AML-193 (cell line): ENCODE measurements at regions not wholly inside any gene's neighbourhood (a gene's known extent, or its start where the extent isn't known, plus 50 kb on each side); places are given as distances from the start of the nearest gene placed in this dataset.

Experiments used
- DNase-seq, 2 experiments: peaks; one replicate each; lab custom pipeline; 2025; lab: John Stamatoyannopoulos, UW

DNA sequence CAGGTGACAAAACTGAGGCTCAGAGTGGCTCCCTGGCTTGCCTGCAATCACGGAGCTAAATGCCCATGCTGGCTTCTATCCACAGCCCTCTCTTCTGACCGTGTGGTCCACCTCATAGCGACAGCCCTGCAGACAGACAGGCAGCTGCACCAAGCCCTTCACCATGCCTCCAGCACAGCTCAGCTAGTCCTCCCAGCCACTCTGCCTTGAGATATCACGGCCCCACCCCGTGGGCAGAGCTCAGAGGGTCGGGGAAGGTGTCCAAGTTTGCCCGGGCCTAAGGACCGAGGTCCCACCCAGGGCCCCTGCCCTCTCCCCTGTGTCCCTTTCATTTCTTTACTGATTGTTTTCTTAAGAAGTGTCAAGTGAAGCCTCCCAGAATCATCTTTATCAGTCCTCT lies 128.2 kb upstream of the GLI2 start:
- no peak for DNase-seq

DNA sequence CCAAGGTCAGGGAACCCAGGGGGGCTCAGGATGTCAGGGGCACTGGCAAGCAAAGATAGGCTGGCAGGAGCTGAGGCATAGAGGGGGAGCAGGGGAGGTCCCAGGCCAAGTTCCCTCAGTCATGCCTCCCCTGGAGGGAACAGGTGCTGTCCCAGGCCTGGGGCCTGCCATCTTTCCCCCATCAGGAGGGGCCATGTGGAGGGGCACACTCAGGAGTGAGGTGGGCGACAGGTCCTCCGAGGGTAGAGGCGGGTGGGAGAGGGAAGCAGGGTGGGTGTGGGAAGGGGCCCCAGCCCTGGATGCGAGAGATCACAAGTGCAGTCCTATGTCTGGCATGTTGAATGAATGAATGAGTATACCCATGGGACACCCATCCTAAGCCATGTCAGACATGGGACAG lies 127.7 kb upstream of the GLI2 start:
- no peak for DNase-seq

- DNase-seq, result no peak
Observed at GRCh38 chr2:120609826-120610395, 125.8 kb upstream of the GLI2 start.

DNA sequence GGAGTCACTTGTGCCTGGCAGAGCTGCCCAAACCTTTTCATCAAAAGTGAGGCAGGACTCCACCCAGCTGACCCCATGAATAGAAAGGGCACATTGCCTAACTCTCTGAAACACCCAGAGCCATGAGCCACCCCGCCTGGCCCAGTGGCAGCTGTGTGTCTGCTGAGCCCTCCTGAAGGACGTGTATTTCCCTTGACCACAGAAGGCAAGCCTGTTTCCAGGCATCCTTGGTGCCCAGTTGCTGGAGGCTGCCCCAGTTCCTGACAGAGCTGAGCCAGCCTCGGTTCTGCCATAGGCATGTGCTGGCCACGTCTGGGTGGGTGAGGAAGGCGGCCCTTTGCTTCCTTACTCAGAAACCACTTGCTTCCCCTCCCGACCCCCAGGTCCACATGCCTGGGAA lies 124.7 kb upstream of the GLI2 start:
- no peak for DNase-seq

- DNase-seq, result no peak
Observed at GRCh38 chr2:120611961-120612360, 123.7 kb upstream of the GLI2 start.

DNA sequence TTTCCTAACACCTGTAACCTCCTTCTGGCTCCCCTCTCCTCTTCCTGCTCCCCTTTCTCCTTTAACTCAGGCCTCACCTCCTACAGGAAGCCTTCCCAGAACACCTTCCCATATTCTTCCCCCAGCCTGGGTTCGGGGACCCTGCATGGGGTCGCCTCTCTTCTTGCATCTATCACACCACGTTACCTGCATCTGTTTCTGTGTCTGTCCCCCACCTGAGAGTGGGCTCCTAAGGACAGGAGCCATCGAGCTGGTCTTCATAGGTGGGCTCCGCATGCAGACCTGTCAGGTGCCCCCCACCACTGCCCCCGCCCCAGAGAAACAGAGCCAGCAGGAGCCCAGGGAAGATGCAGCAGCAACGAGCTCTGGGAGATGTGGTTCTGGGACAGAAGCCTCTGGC lies 123.2 kb upstream of the GLI2 start:
- DNase-seq, result no peak

DNA sequence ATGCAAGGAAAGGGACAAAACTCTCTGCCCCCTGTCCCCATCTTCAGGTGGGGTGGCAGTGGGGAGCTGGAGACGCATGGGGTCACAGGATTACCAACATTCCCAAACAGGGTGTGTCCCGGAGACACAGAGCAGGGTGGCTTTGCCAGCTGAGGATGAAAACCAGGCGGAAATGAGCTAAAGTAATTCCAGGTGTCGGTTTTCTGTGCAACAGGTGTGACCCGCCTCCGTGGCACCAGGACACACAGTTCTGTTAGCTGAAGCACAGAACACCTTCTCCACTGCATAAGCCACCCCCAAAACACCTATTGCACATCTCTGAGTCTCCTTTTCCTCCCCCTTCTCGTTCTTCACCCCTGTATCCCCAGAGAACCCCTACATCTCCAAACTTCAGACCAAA lies 122.7 kb upstream of the GLI2 start:
- no peak for DNase-seq

DNA sequence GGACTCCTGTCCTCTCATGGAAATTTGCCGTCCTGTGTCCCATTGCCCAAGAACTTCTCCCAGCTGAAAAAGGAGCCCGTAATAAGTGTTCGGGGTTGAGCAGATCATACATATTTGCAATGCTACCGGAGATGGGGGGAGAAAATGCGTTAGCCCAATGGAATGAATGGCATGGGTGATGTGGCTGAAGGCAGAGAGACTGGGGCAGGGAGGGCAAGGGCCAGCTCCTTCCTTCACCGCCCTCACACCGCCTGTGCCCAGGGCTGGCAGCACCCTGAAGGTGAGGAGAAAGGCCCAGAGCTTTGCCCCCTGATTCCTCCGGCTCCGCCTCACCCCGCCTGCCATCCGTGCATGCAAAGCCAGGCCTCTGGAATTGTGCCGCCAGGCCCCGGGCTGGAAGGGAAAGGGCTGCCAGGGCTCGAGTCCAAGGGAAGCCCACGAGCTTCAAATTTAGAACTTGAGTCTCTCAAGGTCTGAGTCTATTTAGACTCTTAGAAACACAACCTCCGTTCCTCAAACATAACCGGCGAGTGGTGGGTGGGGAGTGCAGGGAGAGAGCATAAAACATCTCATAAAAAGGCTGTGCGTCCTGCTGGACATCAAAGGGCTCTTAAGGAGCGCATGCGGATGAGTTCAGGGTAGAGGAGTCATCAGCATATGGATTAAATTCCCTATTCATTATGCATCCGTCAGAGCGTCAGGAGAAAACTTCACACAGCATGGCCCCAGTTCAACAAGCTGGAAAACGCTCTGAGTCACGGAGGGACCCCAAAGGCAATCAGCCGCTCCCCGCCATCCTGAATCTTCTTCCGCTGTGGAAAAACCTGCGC lies 121.7 kb upstream of the GLI2 start:
- no peak for DNase-seq

DNA sequence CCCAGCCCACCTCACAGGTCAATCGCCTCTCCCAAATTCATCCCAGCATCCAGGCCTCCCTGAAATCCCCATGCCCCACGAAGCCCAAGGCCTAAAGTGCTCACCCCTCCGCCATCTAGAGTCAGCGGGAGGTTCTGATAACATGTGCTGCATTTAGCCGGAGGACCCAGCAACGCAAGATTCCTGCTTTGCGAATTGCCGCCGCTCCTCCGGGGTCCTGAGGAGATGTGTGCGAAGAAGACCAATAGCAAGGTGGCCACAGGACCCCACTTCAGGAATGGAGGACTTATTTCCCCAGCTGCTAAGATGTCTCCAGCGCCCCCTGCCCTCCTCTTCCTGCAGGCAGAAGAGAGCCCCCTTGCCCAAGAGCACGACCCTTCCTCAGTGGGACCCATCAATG lies 120.8 kb upstream of the GLI2 start:
- DNase-seq, result no peak

- DNase-seq, result no peak
Observed at GRCh38 chr2:120616261-120616660, 119.4 kb upstream of the GLI2 start.

DNA sequence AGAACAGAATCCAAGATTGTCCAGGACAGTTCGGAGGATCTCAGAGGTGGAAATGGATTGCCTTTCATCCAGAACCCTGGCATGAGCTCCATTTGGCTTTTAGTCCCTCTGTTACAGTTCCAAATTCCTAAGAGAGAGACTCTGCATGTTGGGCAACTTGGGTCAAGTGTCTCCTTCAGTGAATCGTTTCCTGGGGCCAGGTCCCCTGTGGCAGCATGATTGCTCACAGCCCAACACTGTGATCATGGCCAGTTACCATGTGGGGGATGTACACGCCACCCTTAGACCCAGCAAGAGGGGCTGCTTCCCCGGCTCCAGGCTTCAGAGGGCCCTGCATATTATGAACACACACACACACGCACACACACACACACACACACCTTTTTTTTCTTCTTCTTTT lies 118.6 kb upstream of the GLI2 start:
- no peak for DNase-seq

GRCh38 chr2:120618830-120619229 lies 116.8 kb upstream of the GLI2 start:
- DNase-seq, result no peak

DNA sequence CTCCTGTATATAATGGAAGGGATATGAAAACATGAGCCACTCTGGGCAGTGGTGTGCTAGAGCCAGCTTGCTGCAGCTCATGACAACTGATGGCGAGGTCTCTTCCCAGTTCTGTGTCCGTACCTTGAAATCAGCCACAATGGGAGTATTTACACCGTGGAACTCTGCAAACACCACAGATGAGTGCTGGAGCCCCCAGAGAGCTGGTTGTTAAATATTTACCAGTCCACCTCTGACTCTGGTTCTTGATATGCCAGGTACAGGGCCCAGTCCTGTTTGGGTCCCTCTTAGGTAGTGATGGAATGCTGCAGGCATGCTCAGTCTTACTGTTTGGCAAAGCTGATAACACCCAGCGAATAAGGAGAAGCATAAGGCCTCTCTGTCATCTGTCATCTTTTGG lies 116.1 kb upstream of the GLI2 start:
- no peak for DNase-seq

DNA sequence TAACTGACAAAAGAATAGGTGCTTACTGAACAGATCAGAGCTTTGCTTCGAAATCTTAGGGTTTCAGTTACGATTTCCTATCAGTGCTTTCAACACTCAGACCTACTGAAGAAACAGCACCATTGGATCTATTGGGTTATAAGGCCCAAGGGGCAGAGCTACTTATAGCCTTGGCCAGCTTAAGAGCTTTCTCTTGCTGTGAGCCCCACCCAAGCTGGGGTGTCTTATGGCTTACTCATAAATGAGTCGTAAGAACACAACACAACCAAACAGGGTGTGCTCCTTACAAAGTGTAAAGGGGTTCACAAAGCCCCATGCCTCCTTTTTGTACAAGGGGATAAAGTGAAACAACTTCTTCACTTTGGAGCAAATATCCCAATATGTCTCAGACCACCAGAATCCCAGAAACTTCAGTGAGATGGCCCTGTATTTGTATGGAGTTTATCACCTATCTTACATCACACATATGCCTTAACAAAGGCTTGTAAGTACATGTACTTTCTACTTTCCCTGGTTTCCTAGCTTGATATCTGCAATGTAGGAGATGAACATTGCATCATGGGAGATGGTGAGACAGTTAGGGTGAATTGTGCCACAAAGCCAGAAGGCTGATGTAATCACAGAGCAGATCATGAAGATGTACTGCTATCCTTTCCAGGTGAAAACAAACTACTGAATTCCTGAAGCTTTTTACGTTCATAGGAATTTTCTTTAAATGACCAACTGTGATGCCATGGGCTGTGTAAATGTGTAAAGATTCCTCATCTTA lies 115.5 kb upstream of the GLI2 start:
- DNase-seq, result no peak

DNA sequence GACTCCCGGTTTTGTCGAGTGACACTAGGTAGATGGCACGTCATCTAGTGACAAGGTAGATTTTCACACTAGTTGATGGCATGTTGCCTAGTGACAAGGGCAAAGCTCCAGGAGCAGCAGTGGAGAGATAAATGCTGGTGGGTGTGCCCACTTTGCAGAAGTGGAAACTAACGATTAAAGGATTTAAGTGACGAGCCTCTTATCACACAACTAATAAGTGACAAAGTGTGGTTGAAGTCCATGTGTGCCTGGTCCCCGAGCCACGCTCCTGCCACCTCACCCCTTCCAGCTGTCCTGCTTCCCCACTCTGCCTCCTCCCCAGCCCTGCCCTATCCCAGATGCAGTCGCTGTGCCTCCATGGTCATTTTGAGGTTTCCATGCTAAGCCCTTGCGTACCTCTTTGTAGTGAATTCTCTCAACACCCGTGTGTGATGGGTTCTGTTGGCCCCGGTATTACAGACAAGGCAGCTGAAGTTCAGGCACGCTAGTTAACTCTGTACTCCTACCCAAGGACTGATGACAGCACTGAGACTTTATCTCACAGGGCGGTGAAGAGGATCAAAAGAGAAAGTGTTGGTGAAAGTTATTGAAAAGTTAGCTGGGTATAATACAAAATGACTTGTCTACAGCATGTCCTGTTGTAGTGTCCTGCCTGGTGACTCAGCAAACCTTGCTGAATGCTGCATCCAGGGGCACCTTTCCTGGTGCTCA lies 113.4 kb upstream of the GLI2 start:
- DNase-seq, result no peak

DNA sequence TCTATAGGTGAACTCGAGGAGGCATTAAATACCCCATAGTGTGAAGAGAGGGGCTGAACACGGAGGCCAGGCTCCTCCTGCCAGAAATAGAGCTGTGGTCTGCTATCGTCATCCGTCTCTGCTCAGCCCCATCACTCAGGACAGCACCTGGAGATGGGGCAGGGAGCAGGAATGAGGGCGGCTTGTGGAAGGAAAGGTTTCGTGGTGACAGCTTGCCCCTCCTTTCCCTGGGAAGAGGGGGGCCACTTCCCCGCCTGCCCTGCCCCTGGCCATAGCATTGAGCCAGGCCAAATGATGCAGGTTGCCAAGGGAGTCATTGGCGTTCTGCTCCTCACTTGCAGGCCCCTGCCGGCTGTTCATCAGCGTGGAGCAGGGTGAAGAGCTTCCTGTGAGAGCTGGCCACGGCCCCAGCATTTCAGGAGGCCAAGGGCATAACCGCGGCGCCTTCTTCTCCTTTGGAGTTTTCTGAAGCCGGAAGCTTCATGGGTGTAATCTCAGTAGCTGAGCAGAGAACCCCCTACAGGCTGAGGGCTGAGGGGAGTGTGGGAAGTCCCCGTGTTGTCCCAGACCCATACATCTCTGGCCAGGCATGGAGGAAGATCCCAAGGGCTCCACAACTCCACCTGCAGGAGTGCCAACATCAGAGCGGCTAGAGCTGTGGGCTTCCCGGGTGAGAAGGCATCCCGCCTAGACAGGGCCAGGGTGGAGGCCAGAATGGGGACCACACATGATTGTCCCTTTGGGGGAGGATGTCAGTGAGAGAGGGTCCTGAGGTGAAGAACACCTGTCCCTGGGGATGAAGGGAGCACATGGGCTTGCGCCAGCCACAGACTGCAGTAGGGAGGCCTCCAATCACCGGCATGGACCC lies 112.5 kb upstream of the GLI2 start:
- DNase-seq, result no peak

- DNase-seq, result no peak
Observed at GRCh38 chr2:120624061-120624737, 111.5 kb upstream of the GLI2 start.

- no peak for DNase-seq
Observed at GRCh38 chr2:120624738-120625446, 110.8 kb upstream of the GLI2 start.

DNA sequence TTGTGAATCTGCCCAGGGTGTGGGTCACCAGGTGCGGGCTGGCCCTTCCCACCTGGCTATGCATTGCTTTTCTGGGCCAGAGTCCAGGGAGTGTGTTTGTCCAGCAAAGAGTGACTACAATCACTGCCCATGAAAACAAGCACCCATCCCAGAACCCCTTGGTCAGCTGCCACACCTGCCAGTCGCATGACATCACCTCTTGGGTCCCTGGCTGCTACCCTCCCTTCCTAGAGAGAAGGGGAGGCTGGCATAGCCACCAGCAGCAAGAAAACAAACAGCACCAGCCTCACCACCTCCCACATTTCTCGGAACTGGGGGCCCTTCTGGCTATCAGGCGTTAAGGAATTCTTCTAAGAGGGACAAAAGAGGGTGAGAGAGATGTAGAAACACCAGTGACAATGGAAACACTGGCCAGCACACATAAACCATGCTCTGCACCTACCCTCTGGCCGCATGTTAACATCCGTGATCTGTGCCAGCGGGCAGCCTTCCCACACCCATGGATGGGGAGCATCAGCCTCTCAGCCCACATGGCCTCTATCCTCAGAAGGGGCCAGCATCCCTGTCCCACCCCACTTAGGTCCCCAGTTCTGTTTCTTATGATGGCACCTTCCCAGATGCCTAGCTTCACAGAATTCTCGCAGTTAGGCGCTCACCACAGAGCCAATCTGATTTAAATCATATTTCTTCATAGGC lies 109.7 kb upstream of the GLI2 start:
- no peak for DNase-seq

DNA sequence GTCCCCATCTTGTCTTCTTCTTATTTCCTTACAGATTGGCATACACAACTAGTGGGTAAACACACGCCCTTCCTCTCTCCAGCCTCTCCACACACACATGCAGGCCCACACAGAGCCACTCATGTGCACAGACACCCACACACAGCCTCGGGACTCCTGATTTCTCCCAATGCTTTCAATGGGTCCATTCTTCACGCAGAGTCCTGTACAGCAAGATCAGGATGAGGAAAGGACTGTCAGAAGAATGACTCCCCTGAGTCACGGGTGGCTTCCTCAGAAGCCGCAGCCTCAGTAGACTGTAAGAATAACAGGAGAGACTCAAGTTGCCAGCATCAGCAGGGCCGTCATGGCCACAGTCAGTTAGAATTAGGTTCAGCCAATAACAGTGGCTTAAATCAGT lies 109.1 kb upstream of the GLI2 start:
- DNase-seq, result no peak
